ENCODE measurements at regions not wholly inside any gene's neighbourhood (a gene's known extent, or its start where the extent isn't known, plus 50 kb on each side); places are given as distances from the start of the nearest gene placed in this dataset.

DNA sequence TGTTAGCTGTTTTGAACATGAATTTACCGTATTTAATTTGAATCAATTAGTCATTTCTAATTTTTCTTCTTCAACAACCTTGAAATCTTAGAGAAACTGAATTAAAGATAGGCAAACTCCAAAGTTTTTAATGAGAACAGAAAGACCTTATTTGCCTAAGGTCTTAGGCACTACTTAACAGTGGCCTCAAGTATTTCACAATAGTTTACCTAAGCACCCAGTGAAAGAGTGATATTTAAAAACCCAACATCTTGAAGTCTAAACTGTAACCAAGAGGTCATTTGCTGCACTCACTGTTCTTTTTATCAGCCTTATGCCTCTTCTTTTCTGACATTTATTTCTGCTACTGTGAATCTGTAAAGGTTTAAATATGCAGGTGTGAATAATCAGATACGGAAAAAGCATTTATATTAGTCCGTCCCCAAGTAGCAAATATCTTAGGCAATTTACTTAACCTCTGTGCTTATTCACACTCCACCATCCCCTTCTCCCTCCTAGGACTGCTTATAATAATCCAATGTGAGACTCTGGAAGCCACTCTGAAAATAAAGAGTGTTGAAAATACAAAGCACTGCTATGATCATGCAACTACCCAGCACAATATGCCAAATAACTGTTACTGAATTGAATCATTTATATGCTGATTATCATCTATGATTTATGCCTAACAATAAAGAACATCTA is 105.7 kb downstream of the ELAPOR2 start:
- H3K4me3 ChIP-seq: no peak overlapping the region
- ATAC-seq (no peak), DNase-seq (no peak)
- H3K27me3 ChIP-seq: no peaks in the 10 kb centered on the region
- WGBS, 4 donors: 89 to 93% (median 91%) methylated on average over 3 of the region's 3 CpGs
- H3K36me3 ChIP-seq: no peaks in the 10 kb centered on the region
- H3K4me1 ChIP-seq: peaks cover 0 to 5% (median 0%) of the 10 kb centered on the region in 12 donors
- peaks cover 0 to 4% (median 0%) of the 10 kb centered on the region in 12 donors for H3K9me3 ChIP-seq
- TF ChIP-seq, protein P1, sequence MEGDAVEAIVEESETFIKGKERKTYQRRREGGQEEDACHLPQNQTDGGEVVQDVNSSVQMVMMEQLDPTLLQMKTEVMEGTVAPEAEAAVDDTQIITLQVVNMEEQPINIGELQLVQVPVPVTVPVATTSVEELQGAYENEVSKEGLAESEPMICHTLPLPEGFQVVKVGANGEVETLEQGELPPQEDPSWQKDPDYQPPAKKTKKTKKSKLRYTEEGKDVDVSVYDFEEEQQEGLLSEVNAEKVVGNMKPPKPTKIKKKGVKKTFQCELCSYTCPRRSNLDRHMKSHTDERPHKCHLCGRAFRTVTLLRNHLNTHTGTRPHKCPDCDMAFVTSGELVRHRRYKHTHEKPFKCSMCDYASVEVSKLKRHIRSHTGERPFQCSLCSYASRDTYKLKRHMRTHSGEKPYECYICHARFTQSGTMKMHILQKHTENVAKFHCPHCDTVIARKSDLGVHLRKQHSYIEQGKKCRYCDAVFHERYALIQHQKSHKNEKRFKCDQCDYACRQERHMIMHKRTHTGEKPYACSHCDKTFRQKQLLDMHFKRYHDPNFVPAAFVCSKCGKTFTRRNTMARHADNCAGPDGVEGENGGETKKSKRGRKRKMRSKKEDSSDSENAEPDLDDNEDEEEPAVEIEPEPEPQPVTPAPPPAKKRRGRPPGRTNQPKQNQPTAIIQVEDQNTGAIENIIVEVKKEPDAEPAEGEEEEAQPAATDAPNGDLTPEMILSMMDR (IDR thresholded peaks at IDR 0.05): no peak
- no peak for TF ChIP-seq POLR2A (IDR thresholded peaks at IDR 0.05)
- no peak overlapping the region for H3K27ac ChIP-seq
- intact Hi-C loops (cut with DNase I): no loop called here

DNA sequence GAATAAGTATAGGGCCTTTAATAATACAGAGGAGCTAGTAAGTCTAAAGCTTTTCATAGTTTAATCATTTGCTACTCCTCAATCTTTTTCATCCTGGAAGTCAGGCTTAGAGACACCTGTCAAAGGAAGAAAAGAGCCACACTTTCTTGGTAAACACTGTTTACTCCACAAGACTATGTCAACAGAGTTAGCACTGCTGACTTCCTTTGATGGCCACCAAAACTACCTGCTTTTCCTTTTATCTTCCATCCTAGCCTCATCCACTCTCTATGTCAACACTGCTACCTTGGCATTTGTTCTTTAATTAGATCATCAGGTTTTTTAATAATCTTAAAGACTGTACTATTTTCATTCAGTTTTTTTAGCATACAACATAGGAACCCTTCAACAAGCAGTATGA is 106.2 kb downstream of the ELAPOR2 start:
- Histone ChIP-seq H3K9me3 (no peaks in the 10 kb centered on the region), H3K27me3 (no peaks in the 10 kb centered on the region), H3K4me3 (no peak overlapping the region), H3K36me3 (no peaks in the 10 kb centered on the region), H3K4me1 (peaks cover 0 to 2% (median 0%) of the 10 kb centered on the region in 12 donors), H3K27ac (no peak overlapping the region)
- TF ChIP-seq, protein P1 (IDR thresholded peaks at IDR 0.05): no peak
- intact Hi-C loops (cut with DNase I): no loop called here
- ATAC-seq: no peak
- no peak for DNase-seq

DNA sequence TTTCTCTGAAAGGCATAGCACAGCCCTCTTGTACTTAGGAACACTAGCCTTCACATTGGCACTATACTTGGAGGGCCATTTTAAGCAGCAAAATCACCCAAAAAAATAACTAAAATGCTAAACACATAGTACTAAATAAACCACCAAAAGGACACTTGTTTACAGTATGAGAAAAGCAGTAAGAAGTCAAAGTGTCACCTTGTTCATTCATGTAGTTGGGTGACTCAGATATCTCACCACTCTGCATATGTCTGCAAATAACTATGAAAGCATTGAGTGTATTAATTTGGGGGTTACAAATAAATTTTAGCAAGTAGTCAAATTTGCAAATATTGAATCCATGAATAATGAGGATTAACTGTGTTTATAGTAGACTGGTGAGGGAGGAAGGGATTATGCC is 107.6 kb downstream of the ELAPOR2 start:
- intact Hi-C loops (cut with DNase I): no loop called here
- Histone ChIP-seq H3K4me3 (no peak overlapping the region), H3K36me3 (no peaks in the 10 kb centered on the region), H3K9me3 (no peaks in the 10 kb centered on the region), H3K27me3 (no peaks in the 10 kb centered on the region), H3K27ac (no peak overlapping the region), H3K4me1 (peaks cover 0 to 5% (median 0%) of the 10 kb centered on the region in 12 donors)
- DNase-seq (no peak), ATAC-seq (no peak)
- TF ChIP-seq, protein P1 (IDR thresholded peaks at IDR 0.05): no peak
- no peak for TF ChIP-seq POLR2A (IDR thresholded peaks at IDR 0.05)

DNA sequence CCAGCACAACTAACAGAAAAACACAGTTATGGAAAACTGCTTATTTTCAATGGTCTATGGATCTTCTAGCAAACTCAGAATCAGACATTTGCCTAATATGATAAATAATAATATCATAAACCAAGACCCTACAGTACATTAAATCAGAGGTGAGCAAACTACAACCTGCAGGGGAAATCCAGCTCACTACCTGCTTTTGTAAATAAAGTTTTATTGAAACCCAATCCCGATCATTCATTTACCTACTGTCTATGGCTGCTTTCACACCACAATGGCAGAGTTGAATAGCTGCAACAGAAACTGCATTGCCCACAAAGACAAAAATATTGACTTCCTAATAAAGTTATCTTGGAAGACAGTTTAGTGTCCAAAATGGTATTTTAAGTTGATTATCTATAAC is 108.5 kb downstream of the ELAPOR2 start:
- H3K4me3 ChIP-seq: no peak overlapping the region
- 97 to 100% (median 100%) methylated on average over 1 of the region's 1 CpG for WGBS, 4 donors
- intact Hi-C loops (cut with DNase I): no loop called here
- no peaks in the 10 kb centered on the region for H3K9me3 ChIP-seq
- H3K27ac ChIP-seq: no peak overlapping the region
- TF ChIP-seq POLR2A (IDR thresholded peaks at IDR 0.05): no peak
- TF ChIP-seq, protein P1 (IDR thresholded peaks at IDR 0.05): no peak
- no peak for DNase-seq
- ATAC-seq: no peak
- no peaks in the 10 kb centered on the region for H3K36me3 ChIP-seq
- H3K4me1 ChIP-seq: peaks cover 0 to 5% (median 0%) of the 10 kb centered on the region in 12 donors
- no peaks in the 10 kb centered on the region for H3K27me3 ChIP-seq

Measured in heart left ventricle (tissue), 16 donors.